ENCODE measurements at regions not wholly inside any gene's neighbourhood (a gene's known extent, or its start where the extent isn't known, plus 50 kb on each side); places are given as distances from the start of the nearest gene placed in this dataset.
A peak's percentile ranks its signal among the peaks of the same experiment; 100 is the strongest.
"Not testable (repeated sequence)": the region's sequence is repeated elsewhere in the genome, so short reads cannot be mapped to it uniquely, and the experiment has no call there.

DNA sequence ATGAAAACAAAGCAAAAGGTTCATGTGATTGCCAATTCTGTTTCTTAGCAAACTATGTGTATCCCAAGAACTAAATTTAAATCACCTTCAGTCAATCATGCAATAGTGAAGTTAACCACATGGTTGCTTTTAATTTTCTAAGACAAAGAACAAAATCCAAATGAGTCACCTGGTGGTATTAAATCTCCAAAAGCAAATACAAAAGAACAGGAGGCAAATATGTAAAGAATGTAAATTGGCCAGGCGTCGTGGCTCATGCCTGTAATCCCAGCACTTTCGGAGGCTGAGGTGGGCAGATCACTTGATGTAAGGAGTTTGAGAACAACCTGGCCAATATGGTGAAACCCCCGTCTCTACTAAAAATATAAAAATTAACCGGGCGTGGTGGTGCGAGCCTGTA, 54.2 kb upstream of the PIK3R4 start:
- DNase-seq (ENCODE audit: low spot score) = no peak

DNA sequence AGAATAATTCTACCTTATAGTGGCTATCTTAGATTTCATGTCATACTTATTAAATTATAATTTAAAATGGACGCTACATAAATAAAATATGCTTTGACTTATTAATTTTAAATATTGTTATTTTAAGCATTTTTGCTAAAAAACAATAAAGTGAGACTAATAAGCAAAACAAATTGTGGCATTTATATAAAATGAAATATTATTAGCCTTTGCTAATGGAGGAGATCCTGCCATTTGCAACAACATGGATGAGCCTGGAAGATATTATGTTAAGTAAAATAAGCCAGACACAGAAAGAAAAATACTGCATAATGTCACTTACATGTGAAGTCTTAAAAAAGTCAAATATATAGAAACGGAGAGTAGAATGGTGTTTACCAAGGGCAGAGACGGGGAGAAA, 54.8 kb upstream of the PIK3R4 start:
- no peak for DNase-seq (ENCODE audit: low spot score)

DNA sequence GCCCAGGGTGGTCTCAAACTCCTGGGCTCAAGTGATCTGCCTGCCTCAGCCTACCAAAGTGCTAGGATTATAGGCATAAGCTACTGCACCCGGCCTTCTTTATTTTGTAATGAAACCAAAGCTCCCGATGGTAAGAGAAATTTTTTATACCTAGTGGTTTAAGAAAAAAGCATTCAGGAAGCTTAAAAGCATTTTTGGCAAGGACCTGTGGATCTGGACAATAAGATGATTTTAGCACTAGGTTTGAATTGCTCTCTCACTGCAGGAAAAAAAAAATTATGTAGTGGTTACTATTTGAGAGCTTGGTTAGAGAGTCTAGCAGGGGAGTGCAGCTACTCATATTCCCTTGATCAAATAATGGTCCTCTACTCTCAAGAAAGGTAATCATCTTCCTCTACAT, 64.9 kb upstream of the PIK3R4 start:
- DNase-seq (ENCODE audit: low spot score) = no peak

DNA sequence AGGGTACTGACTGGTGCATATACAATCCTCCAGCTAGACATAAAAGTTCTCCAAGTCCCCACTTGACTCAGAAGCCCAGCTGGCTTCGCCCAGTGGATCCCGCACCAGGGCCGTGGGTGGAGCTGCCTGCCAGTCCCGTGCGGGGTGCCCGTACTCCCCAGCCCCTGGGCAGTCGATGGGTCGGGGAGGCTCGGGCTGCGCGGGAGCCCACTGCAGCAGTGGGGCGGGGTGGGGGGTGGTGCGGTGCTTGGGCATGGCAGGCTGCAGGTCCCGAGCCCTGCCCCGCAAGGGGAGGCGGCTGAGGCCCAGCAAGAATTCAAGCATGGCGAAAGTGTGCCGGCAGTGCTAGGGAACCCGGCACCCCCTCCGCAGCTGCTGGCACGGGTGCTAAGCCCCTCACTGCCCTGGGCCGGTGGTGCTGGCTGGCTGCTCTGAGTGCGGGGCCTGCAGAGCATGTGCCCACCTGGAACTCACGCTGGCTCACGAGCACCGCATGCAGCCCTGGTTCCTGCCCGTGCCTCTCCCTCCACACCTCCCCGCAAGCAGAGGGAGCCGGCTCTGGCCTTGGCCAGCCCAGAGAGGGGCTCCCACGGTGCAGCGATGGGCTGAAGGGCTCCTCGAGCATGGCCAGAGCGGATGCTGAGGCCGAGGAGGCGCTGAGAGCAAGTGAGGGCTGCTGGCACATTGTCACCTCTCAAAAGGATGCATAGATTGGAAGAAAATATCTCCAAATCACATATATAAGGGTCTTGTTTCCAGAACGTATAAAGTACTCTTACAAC, 68.3 kb upstream of the PIK3R4 start:
- no peak for DNase-seq (ENCODE audit: low spot score)

DNA sequence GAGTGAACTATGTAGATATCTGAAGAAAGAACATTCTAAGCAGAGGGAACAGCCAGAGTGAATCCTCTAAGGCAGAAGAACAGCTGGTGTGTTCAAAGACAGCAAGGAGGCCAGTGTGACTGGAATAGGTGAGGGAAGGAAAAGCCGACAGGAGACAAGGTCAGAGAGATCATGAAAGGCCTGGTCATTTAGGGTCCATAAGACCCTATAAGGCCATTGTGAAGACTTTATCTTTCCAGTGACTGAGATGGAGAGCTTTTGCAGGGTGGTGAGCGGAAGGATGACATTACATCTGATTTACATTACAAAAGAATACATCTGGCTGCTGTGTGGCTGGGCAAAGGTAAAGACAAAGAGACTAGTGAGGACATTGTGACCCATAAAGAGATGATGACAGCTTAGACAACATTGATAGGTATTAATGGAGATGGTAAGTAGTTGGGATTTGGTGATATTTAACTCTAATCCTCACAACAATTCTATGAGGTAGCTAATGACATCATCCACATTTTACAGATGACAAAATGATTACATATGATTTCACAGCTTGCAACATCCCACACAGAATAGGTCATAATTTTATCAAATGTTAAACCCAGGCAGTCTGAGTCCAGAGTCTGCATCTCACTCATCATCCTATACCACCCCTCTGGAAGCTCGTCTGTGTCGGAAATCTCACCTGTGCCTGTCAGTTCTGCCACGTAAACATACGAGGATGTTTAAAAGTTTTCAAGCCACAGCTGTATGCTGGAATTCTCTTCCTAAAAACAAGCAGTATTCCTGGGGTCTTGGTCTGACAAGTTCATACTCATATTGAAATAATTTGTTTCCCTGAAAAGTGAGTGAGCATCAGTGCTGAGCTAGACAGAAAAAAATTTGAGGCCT, 70.2 kb upstream of the PIK3R4 start:
- no peak for DNase-seq (ENCODE audit: low spot score)

DNA sequence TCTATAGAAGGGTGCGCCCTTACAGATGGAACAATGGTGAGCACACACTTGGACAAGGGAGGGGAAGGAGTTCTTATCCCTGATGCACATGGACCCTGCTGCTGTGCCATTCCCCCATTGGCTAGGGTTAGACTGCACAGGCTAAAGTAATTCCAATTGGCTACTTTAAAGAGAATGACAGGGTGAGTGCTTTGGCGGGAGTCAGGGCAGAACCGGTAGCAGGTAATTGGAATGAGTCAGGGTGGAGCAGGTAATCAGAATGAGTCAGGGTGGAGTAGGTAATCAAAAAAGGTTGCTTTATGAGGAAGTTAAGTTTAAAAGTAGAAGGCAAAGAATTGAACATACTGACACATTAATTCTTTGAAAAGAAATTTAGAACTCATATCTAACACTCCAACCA, 71.4 kb upstream of the PIK3R4 start:
- not testable (repeated sequence) for DNase-seq (ENCODE audit: low spot score)

DNA sequence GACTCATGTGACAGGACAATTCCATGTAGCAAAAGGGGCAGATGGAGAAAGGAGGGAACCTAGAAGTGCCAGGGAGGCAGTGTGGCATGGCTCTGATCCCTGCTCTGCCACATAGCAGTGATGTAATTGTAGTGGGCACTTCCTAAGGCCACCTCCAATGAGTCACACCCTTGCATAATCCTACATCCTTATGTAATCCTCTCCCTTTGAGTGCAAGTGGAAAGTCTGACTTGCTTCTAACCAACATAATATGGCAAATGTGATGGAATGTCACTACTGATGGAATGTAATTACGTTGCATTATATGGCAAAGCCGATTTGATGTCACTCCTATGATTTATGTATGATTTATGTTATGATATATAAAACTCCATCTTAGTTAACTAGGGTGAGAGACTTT, 72.9 kb upstream of the ATP2C1 start:
- peak; percentile 73 for DNase-seq (ENCODE audit: low spot score)

DNA sequence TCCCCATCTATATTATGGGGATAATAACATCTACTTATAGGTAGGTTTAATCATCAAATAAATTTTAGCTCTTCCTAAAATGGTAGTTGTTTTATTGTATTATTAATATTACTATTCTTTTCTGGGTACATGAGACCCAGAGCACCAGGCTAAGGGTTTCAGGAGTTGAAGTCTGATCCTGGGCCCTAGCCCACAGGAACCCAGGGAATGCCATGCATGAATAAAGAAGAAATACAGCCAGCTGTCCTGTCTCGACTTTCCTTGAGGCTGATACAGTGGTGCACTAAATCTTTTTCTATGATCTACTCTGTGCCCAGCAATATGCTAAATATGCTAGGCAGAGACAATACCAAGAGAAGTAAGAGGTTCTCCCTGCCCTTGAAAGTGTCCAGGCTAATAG, 72.1 kb upstream of the ATP2C1 start:
- no peak for DNase-seq (ENCODE audit: low spot score)

DNA sequence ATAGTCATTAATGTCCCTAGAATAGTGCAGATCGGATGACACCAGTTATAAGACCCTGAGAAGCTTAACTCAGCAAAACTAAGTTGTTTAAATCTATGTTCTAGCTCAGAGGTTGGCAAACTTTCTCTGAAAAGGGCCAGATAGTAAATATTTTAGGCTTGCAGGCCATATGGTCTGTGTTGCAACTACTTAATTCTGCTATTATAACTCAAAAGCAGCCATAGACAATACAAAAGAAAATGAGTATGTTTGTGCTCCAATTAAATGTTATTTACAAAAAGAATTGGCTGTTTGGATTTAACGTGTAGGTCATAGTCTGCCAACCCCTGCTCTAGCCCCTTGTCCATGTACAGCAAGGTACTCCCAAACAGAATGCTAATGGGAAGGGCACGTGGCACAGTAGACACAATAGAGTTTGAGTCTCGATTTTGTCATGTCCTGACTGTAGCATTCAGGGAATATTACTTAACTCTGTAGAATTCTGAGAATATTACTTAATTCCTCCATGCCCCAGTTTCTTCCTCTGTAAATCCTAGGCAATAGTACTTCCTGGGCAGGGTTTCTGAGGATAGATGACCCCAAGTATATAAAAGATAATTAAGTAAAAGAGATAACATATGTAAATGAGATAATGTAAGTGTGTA, 70.5 kb upstream of the ATP2C1 start:
- DNase-seq (ENCODE audit: low spot score) = no peak

DNA sequence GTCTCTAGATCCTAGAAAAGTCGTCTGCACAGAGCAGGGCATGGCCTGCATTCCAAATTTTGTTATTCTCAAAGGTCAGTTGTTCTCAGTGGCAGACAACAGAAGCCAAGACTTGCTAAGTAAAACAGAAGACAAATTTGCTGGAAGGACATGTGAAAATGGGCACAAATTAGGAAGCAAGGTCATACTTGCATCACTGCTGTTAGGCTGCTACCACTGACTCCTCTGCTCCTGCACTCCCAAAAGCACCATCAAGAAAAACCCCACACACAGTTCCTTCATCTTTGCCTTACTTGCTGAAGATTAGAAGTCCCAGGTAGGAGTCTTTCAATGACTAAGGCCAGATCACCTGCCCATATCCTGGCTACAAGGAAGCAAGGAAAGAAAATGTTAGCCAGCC, 69.9 kb upstream of the ATP2C1 start:
- DNase-seq (ENCODE audit: low spot score) = no peak

DNA sequence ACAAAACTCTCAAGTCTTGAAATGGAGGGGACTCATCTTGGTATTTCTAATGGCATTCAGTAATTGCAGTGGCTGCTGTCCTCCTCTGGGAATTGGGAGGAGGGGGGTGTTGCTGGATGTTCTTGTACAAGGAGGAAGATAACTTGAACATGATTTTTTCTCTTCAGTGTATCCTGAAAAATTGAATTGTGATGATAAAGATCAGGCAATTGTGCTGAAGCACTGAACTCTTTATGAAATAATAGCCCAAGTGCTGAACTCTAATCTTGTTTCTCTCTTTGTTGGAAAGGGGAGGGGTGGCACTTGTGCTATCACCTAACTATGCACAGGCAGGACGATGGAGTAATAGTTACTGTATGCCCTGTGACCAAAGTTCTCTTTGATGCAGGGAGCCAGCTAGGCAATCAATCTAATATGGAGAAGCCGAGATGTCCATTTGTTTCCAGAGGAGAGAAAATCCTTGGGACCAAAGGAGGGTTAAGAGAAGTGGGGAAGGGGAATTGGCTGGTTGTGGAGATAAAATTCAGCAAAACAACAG, 68.1 kb upstream of the ATP2C1 start:
- no peak for DNase-seq (ENCODE audit: low spot score)

DNA sequence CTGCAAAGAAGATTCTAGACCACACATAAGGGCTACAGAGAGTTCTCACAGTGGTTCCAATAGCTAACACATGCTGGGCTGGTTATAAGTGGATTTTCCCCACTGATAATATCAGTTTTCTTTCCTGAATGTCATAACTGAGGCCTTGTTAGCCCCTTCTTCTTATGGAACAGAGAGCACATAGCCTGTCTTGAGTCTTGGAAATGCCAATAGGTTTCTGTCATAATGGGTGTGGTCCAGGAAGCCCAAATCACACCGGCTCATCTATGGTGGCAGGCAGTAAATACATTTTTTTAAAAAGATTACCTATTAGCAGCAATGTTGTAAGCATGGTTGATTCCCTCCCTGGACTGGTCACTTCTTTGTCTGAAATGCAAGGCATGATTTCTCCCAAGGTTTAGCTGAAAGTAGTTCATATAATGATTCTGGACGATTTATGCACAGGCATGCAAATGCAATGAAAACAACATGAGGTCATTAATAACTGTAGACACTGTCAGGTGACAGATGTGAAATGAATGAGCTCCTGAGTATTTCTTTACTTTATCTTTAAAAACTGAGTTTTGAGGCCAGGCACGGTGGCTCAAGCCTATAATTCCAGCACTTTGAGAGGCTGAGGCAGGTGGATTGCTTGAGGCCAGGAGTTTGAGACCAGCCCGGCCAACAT, 67.2 kb upstream of the ATP2C1 start:
- DNase-seq (ENCODE audit: low spot score) = no peak

DNA sequence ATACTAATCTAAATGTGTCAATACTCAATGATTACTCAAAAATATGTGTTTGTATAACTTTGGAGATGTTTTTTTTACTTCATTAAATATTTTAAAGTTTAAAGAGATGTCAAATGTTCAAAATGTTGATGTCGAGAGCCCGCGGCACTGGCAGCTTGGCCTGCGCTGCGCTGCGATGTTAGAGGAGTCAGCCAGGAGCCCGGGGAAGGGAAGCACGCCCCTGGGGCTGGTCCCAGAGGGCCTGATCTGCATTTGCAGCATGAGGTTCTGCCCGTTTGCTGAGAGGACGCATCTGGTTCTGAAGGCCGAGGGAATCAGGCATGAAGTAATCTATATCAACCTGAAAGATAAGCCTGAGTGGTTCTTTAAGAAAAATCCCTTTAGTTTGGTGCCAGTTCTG, 66.4 kb upstream of the ATP2C1 start:
- no peak for DNase-seq (ENCODE audit: low spot score)

DNA sequence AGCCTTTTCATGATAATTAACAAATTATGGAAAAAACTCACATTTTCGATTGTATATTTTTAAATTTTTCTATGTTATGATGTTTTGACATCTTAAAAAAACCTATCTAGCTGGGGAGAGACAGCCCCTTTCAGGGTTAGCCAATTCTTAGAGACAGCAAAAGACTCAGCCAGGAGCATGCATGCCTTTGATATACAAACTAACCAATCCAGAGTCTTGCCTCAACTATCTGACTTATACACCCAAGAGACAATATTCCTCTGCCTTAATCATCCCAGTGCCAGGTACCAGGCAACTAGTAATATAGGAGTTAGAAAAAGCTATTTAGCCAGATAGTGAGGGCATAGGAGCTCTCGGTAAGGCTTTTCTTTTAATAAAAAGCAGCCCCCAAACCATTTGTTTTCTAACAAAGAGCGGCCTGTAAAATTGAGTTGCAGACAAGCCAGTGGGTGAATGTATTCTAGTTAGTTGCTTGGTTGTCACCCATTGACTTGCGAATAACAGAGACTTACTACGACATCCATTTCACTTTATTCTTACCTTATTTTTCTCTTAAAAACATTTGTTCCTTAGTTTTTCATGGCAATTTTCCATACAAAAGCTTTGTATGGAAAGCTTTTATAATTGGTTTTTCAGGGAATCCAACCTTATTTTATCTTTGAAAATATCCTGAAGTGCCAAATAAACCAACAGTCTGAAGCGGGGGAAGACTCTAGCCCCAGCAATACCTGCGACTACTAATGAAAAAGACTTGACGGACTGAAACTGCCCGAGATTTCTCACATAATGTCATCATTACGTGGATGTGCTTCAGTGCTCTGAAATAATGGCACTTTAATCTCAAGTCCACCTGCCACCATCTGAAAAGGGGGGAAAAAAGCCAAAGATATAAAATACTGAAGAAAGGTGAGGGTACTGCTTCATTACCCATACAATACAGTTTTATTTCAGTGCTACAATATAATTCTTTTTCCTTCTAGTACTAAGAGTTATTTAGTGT, 64.6 kb upstream of the ATP2C1 start:
- no peak for DNase-seq (ENCODE audit: low spot score)

DNA sequence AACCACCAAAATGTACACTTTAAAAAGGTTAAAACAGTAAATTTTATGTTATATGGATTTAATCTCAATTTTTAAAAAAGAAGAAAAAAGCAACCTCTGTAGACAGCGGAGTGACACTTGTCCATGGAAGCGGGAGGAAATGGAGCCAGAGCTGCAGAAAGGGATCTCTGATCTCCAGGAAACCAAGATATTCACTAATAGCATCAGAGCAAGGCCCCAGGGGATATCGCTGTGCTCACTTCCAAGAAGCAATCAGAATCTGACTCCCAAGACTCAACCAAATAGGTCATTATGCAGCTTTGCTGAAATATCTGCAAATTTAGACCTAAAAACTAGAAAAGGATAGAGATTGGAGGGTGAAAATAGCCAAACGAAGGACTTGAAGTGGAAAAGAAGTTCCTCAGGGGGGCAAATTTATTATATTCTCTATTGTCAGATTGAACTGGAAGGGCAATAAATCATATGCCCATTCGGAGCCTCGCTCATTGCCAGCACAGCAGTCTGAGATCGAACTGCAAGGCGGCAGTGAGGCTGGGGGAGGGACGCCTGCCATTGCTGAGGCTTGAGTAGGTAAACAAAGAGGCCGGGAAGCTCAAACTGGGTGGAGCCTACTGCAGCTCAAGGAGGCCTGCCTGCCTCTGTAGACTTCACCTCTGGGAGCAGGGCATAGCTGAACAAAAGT, 62.0 kb upstream of the ATP2C1 start:
- no peak for DNase-seq (ENCODE audit: low spot score)

DNA sequence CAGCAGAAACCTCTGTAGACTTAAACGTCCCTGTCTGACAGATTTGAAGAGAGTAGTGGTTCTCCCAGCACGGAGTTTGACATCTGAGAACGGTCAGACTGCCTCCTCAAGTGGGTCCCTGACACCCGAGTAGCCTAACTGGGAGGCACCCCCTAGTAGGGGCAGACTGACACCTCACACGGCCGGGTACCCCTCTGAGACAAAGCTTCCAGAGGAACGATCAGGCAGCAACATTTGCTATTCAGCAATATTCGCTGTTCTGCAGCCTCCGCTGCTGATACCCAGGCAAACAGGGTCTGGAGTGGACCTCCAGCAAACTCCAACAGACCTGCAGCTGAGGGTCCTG, 61.5 kb upstream of the ATP2C1 start:
- not testable (repeated sequence) for DNase-seq (ENCODE audit: low spot score)

DNA sequence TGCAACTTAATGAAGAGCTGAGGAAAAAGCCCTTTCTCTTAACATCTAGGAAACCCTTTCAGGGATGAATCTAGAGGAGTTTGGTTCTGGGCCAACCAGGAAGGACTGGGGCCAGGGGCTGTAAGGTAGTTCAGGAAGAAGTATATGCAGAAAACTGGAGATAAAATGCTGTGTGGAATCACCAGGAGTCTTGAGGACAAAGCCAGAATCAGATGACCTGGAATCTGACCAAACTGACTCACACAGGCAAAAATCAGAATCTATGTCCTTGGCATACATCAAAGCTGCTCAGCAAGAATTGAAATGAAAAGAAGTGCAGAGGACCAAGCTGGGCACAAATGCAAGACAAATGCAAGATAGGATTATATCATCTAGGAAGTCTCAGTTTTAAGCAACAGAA, 59.4 kb upstream of the ATP2C1 start:
- DNase-seq (ENCODE audit: low spot score) = no peak

DNA sequence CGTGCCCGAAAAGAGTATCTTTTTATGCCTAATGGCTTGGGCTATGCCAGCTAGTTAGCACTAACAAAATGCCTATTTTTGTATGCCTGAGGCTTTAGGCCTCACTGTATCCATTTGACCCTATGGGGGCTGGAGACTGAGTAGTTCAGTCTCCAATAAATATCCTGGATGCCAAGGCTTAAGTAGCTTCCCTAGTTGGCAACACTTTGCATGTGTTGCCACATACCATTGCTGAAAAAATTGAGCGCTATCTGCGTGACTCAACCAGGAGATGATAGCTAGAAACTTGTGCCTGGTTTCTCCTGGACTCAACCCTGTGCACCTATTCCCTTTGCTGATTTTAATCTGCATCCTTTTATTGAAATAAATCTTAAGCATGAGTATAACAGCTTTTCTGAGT, 58.4 kb upstream of the ATP2C1 start:
- DNase-seq (ENCODE audit: low spot score) = no peak

DNA sequence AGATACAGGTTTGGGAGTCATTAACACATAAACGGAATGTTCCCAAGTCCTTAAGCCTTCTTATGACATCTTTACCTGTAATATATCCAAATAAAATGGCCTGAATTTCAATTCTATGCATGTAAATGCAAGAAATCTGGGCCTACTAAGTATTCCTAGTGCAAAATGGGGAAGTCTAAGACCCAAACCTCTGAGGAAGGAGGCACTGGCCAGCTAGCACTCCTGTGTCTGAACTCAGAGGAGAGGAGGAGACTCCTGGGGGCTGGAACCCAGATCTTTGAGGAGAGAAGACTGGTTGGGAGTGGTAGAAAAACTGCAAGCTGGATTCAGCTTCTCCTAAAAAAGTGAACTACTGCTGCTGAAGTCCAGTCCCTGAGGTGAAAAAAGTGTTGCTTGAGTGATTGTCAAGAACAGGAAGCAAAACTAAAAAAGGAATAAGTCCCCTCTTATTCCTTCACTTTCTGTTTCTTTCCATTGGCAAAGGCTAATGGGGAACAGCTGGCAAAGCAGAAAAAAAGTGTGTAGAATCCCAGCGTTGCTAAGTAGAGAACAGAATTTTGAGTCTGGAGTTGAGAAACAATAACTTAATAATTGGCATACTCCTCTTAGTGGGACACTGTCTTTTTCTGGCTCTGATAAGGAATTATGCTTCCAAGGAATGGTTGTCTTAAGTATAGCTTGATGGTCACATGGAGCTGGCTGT, 54.8 kb upstream of the ATP2C1 start:
- no peak for DNase-seq (ENCODE audit: low spot score)

DNA sequence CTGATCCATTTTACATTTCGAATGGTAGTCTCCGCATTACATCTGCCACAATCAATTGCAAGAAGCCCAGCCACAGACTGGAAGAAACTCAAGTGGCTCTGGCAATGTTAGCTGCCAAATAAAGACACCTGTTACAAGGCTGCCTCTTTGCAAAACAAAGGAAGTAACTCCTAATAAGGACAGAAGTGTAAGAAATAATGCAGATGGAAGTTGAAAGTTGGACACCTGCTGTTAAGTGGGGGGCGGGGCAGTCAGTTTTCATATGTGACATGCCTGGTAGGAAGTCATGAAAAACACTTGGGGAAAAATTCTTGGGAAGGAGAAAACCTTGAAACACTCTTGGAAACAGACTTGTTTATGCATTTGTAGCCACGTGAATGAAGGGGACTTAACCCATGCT, 54.1 kb upstream of the ATP2C1 start:
- no peak for DNase-seq (ENCODE audit: low spot score)
